H1 (cell line): ENCODE measurements at regions not wholly inside any gene's neighbourhood (a gene's known extent, or its start where the extent isn't known, plus 50 kb on each side); places are given as distances from the start of the nearest gene placed in this dataset.

Experiments used
- CBX5 ChIP-seq: fragments of 300-800, 300-1000 bp; sonication (generic); IDR thresholded peaks from 2 replicates; pipeline ENCODE4 v1.7.1; 2016; ENCODE audit warnings: antibody characterized with exemption, low read length, low read depth
- CTBP2 ChIP-seq: IDR thresholded peaks from 2 replicates; pipeline ENCODE4 v1.7.0; 2011; ENCODE audit warnings: borderline replicate concordance, mild to moderate bottlenecking, moderate library complexity, mixed read lengths, low read length; ENCODE audit not compliant: insufficient read depth, insufficient read length
- EZH2 ChIP-seq: fragments of 200-600 bp; sonication (generic); IDR thresholded peaks from 2 replicates; pipeline ENCODE4 v1.7.1; 2012; ENCODE audit warnings: low read depth, mild to moderate bottlenecking, moderate library complexity, low read length, inconsistent platforms; ENCODE audit not compliant: severe bottlenecking
- FOSL1 ChIP-seq: IDR thresholded peaks from 2 replicates; pipeline ENCODE4 v1.6.1; 2011; ENCODE audit warnings: mild to moderate bottlenecking, low read depth, low read length, moderate library complexity; ENCODE audit not compliant: insufficient read depth
- HDAC6 ChIP-seq: IDR thresholded peaks from one replicate; pipeline ENCODE4 v1.7.1; 2012; ENCODE audit warnings: low read depth, mild to moderate bottlenecking, inconsistent platforms, low read length, moderate library complexity
- KDM1A ChIP-seq: fragments of 200-600, 300-600 bp; sonication (generic); IDR thresholded peaks from 2 replicates; pipeline ENCODE4 v1.7.1; 2016; ENCODE audit warnings: mild to moderate bottlenecking, low read length, borderline replicate concordance
- MAFK ChIP-seq: IDR thresholded peaks from 2 replicates; pipeline ENCODE4 v1.6.1; 2012; ENCODE audit warnings: low read depth, mild to moderate bottlenecking, improper control_type of control experiment, low read length
- RAD21 ChIP-seq, 2 experiments: IDR thresholded peaks in 1 of 2; conservative IDR thresholded peaks in 1 of 2; 2 replicates each; pipeline ENCODE4 v1.6.1; 2011; ENCODE audit warnings: low read depth in 2 of 2, low read length in 2 of 2, improper control_type of control experiment in 1 of 2, inconsistent platforms in 1 of 2, mild to moderate bottlenecking in 1 of 2, moderate library complexity in 1 of 2
- SAP30 ChIP-seq: fragments of 300-600 bp; sonication (generic); IDR thresholded peaks from 2 replicates; pipeline ENCODE4 v1.7.1; 2012; ENCODE audit warnings: low read length, moderate library complexity, mild to moderate bottlenecking, inconsistent platforms; ENCODE audit not compliant: insufficient read depth, insufficient replicate concordance
- TF ChIP-seq, protein P1 (sequence below): fragments of 300-600 bp; sonication (generic); IDR thresholded peaks from 2 replicates; pipeline ENCODE4 v1.7.1; 2012; ENCODE audit warnings: low read length, moderate library complexity, mild to moderate bottlenecking, inconsistent platforms; ENCODE audit not compliant: insufficient replicate concordance

DNA sequence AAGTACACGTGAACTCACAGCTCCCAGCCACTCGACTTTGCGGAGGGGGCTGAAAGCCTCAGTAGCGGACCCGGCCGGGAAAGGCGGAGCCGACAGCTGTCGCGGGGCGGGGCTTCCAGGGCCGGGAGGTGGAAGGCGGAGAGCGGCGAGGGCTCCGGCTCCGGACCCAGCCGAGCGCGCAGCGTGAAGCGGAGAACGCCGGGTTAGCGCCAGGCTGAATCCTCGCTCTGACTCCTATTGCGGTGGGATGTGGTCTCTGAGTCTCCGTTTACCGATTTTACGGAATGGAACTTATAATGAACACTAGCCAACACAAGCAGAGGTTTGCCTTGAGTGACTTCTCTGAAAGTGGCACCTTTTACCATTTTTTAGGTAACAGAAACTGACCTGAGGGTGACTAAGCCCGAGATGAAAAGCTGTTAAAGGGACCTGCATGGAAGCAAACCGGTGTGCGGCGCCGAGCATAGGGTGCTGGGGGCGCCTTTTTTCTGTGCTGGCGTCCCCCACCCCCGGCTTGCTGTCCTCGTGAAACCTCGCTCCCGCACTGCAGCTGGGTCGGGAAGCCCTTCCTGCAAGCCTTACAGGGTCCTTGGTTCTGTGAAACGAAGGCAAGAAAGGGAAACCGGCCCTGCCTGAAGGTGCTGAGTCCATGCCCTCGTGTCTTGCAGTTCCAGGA, 72.9 kb downstream of the EN1 start (continued):
- no peak for TF ChIP-seq CTBP2
- TF ChIP-seq FOSL1 = no peak
- no peak for TF ChIP-seq CBX5
- no peak for TF ChIP-seq EZH2
- TF ChIP-seq HDAC6 = no peak
- no peak for TF ChIP-seq RAD21 (IDR thresholded peaks at IDR 0.05 in 1 of 2, conservative IDR thresholded peaks at IDR 0.05 in 1 of 2; ENCODE audit: low read depth in 2 of 2, low read length in 2 of 2)
- TF ChIP-seq MAFK = no peak
- TF ChIP-seq KDM1A = no peak
- TF ChIP-seq SAP30 = no peak
- TF ChIP-seq, protein P1, sequence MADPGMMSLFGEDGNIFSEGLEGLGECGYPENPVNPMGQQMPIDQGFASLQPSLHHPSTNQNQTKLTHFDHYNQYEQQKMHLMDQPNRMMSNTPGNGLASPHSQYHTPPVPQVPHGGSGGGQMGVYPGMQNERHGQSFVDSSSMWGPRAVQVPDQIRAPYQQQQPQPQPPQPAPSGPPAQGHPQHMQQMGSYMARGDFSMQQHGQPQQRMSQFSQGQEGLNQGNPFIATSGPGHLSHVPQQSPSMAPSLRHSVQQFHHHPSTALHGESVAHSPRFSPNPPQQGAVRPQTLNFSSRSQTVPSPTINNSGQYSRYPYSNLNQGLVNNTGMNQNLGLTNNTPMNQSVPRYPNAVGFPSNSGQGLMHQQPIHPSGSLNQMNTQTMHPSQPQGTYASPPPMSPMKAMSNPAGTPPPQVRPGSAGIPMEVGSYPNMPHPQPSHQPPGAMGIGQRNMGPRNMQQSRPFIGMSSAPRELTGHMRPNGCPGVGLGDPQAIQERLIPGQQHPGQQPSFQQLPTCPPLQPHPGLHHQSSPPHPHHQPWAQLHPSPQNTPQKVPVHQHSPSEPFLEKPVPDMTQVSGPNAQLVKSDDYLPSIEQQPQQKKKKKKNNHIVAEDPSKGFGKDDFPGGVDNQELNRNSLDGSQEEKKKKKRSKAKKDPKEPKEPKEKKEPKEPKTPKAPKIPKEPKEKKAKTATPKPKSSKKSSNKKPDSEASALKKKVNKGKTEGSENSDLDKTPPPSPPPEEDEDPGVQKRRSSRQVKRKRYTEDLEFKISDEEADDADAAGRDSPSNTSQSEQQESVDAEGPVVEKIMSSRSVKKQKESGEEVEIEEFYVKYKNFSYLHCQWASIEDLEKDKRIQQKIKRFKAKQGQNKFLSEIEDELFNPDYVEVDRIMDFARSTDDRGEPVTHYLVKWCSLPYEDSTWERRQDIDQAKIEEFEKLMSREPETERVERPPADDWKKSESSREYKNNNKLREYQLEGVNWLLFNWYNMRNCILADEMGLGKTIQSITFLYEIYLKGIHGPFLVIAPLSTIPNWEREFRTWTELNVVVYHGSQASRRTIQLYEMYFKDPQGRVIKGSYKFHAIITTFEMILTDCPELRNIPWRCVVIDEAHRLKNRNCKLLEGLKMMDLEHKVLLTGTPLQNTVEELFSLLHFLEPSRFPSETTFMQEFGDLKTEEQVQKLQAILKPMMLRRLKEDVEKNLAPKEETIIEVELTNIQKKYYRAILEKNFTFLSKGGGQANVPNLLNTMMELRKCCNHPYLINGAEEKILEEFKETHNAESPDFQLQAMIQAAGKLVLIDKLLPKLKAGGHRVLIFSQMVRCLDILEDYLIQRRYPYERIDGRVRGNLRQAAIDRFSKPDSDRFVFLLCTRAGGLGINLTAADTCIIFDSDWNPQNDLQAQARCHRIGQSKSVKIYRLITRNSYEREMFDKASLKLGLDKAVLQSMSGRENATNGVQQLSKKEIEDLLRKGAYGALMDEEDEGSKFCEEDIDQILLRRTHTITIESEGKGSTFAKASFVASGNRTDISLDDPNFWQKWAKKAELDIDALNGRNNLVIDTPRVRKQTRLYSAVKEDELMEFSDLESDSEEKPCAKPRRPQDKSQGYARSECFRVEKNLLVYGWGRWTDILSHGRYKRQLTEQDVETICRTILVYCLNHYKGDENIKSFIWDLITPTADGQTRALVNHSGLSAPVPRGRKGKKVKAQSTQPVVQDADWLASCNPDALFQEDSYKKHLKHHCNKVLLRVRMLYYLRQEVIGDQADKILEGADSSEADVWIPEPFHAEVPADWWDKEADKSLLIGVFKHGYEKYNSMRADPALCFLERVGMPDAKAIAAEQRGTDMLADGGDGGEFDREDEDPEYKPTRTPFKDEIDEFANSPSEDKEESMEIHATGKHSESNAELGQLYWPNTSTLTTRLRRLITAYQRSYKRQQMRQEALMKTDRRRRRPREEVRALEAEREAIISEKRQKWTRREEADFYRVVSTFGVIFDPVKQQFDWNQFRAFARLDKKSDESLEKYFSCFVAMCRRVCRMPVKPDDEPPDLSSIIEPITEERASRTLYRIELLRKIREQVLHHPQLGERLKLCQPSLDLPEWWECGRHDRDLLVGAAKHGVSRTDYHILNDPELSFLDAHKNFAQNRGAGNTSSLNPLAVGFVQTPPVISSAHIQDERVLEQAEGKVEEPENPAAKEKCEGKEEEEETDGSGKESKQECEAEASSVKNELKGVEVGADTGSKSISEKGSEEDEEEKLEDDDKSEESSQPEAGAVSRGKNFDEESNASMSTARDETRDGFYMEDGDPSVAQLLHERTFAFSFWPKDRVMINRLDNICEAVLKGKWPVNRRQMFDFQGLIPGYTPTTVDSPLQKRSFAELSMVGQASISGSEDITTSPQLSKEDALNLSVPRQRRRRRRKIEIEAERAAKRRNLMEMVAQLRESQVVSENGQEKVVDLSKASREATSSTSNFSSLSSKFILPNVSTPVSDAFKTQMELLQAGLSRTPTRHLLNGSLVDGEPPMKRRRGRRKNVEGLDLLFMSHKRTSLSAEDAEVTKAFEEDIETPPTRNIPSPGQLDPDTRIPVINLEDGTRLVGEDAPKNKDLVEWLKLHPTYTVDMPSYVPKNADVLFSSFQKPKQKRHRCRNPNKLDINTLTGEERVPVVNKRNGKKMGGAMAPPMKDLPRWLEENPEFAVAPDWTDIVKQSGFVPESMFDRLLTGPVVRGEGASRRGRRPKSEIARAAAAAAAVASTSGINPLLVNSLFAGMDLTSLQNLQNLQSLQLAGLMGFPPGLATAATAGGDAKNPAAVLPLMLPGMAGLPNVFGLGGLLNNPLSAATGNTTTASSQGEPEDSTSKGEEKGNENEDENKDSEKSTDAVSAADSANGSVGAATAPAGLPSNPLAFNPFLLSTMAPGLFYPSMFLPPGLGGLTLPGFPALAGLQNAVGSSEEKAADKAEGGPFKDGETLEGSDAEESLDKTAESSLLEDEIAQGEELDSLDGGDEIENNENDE = no peak
